Testis (tissue), 2 donors: ENCODE measurements at regions not wholly inside any gene's neighbourhood (a gene's known extent, or its start where the extent isn't known, plus 50 kb on each side); places are given as distances from the start of the nearest gene placed in this dataset.

Source experiments
- DNase-seq: peaks from one replicate; pipeline ENCODE4 v3.0.0-alpha.2; 2019
- H3K27ac ChIP-seq, 2 donors: fragments of 200-600 bp; sonication (generic); one replicate each; pipeline ENCODE4 v1.5.1; 2019
- H3K27me3 ChIP-seq: fragments of 200-600 bp; sonication (generic); one replicate; pipeline ENCODE4 v1.5.1; 2019
- H3K36me3 ChIP-seq: fragments of 200-600 bp; sonication (generic); one replicate; pipeline ENCODE4 v1.5.1; 2017; ENCODE audit warnings: low read depth; ENCODE audit errors: missing control alignments
- H3K4me1 ChIP-seq: fragments of 200-600 bp; sonication (generic); one replicate; pipeline ENCODE4 v1.5.1; 2019
- H3K4me3 ChIP-seq, 2 donors: fragments of 200-600 bp; sonication (generic); one replicate each; pipeline ENCODE4 v1.5.1; 2017 to 2019
- H3K9me3 ChIP-seq: fragments of 200-600 bp; sonication (generic); one replicate; pipeline ENCODE4 v1.5.1; 2017
- POLR2A ChIP-seq: fragments of 450-650 bp; IDR thresholded peaks from one replicate; pipeline ENCODE4 v1.6.1; 2017; ENCODE audit warnings: antibody characterized with exemption, mild to moderate bottlenecking, moderate library complexity
- WGBS, 2 donors: methylation state at CpG; one replicate each; pipeline ENCODE4 v1.1.5; 2018; 5-methylcytosine and 5-hydroxymethylcytosine counted together
- intact Hi-C: fragments of 100-400 bp; cut with DNase I; formaldehyde crosslinking; loops from one replicate; pipeline ENCODE4 v1.15.1; 2023; ENCODE audit warnings: low total_unique reads
- TF ChIP-seq, protein P1 (sequence below), 3 experiments: fragments of 450-650 bp in 2 of 3; fragments of 200-600 bp in 1 of 3; sonication (generic) in 1 of 3; IDR thresholded peaks; one replicate each; pipeline ENCODE4 v1.5.1; 2016 to 2019; ENCODE audit warnings: antibody characterized with exemption in 3 of 3, mild to moderate bottlenecking in 2 of 3, moderate library complexity in 1 of 3

DNA sequence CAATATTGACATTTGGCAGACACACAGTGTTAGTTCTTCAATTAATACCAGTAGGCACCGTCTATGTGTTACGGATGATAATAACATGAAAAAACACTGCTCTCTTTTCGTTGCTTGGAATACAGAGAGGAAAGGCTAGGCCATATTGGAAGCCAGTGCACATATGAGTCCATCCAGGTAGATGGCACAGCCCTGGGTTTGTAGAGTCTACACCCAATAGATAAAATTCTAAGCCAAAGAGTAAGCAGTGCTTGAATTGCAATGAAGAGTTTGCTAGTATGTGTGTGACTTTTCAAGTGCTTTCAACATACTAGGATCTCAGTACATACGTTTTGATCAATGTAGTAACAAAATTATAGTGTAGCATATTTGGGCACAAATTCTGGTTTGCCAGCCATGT, 243.3 kb upstream of the AVPR1A start:
- no peak overlapping the region for H3K27ac ChIP-seq
- no peak overlapping the region for H3K4me3 ChIP-seq
- DNase-seq, result no peak
- WGBS, 2 donors, result 73 to 79% methylated on average over 4 of the region's 4 CpGs
- no peaks in the 10 kb centered on the region for H3K9me3 ChIP-seq
- no peaks in the 10 kb centered on the region for H3K27me3 ChIP-seq
- intact Hi-C loops, result no loop called here
- no peaks in the 10 kb centered on the region for H3K36me3 ChIP-seq
- H3K4me1 ChIP-seq, result no peaks in the 10 kb centered on the region
- TF ChIP-seq, protein P1, sequence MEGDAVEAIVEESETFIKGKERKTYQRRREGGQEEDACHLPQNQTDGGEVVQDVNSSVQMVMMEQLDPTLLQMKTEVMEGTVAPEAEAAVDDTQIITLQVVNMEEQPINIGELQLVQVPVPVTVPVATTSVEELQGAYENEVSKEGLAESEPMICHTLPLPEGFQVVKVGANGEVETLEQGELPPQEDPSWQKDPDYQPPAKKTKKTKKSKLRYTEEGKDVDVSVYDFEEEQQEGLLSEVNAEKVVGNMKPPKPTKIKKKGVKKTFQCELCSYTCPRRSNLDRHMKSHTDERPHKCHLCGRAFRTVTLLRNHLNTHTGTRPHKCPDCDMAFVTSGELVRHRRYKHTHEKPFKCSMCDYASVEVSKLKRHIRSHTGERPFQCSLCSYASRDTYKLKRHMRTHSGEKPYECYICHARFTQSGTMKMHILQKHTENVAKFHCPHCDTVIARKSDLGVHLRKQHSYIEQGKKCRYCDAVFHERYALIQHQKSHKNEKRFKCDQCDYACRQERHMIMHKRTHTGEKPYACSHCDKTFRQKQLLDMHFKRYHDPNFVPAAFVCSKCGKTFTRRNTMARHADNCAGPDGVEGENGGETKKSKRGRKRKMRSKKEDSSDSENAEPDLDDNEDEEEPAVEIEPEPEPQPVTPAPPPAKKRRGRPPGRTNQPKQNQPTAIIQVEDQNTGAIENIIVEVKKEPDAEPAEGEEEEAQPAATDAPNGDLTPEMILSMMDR (IDR thresholded peaks at IDR 0.05), result no peak
- TF ChIP-seq POLR2A, result no peak

DNA sequence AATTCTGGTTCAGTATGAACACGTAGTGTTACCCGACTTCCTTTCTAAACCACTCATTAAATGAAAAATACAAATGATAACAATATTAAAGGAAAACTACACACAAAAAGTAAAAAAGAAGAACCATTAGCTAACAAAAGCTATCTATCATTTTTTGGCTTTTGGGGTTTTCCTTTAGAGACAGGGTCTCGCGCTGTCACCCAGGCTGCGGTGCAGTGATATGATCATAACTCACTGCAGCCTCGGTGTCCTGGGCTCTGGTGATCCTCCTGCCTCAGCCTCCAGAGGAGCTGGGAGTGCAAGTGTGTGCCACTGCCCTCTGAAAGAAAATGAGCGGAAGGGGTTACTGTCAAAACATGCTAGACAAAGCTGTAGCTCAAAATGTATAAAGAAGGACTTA, 238.2 kb upstream of the AVPR1A start:
- intact Hi-C loops, result no loop called here
- 80 to 83% methylated on average over 7 of the region's 7 CpGs for WGBS, 2 donors

DNA sequence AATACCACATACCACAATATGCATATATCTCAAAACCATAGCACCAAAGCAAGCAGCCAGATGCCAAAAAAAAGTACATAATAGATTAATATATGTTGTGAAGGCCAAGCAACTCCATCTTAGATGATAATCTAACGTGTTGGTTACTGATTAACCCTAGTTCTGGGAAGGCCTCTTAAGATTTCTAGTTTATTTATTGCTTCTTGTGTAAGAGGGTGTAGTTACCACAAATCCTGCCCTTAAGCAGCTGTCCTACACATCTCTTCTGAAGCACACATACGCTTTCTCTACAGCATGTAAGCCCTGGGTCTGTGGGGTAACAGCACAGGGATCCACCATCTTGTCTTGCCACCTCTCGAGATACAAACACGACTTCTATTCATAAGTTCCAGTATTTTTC, 236.8 kb upstream of the AVPR1A start:
- DNase-seq, result no peak
- Histone ChIP-seq H3K9me3 (no peaks in the 10 kb centered on the region), H3K36me3 (no peaks in the 10 kb centered on the region), H3K27me3 (no peaks in the 10 kb centered on the region), H3K27ac (no peak overlapping the region), H3K4me1 (no peaks in the 10 kb centered on the region), H3K4me3 (no peak overlapping the region)
- intact Hi-C loops, result no loop called here
- TF ChIP-seq, protein P1 (IDR thresholded peaks at IDR 0.05), result no peak
- TF ChIP-seq POLR2A, result no peak
- WGBS, 2 donors, result 81 to 90% methylated on average over 4 of the region's 4 CpGs

More for the DNA sequence above, 238.2 kb upstream of the AVPR1A start:
- Histone ChIP-seq H3K4me3 (no peak overlapping the region), H3K36me3 (no peaks in the 10 kb centered on the region), H3K9me3 (no peaks in the 10 kb centered on the region), H3K27me3 (no peaks in the 10 kb centered on the region), H3K27ac (no peak overlapping the region), H3K4me1 (no peaks in the 10 kb centered on the region)
- TF ChIP-seq, protein P1 (IDR thresholded peaks at IDR 0.05), result no peak
- no peak for TF ChIP-seq POLR2A
- DNase-seq, result no peak

DNA sequence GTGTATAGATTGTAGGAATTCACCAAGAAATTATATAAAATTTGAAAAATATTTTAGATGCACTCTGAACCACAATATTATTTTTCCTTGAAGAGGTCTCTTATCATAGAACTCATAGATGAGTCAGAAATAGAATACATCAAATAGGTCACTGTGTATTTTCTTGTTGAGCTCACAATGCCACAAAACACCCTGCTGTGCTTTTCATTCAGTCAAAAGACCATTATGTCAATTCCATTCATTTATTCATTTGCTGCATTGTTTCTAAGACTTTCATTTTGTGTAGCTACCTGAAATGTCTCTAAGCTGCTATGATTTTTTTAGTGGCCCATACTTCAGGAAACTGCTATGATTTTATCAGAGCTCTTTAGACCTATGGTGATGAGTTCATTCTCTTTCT, 231.9 kb upstream of the AVPR1A start:
- H3K9me3 ChIP-seq, result no peaks in the 10 kb centered on the region
- no peaks in the 10 kb centered on the region for H3K36me3 ChIP-seq
- H3K4me3 ChIP-seq, result no peak overlapping the region
- intact Hi-C loops, result no loop called here
- no peaks in the 10 kb centered on the region for H3K27me3 ChIP-seq
- no peaks in the 10 kb centered on the region for H3K4me1 ChIP-seq
- H3K27ac ChIP-seq, result no peak overlapping the region
- DNase-seq, result no peak
- TF ChIP-seq, protein P1 (IDR thresholded peaks at IDR 0.05), result no peak
- no peak for TF ChIP-seq POLR2A

DNA sequence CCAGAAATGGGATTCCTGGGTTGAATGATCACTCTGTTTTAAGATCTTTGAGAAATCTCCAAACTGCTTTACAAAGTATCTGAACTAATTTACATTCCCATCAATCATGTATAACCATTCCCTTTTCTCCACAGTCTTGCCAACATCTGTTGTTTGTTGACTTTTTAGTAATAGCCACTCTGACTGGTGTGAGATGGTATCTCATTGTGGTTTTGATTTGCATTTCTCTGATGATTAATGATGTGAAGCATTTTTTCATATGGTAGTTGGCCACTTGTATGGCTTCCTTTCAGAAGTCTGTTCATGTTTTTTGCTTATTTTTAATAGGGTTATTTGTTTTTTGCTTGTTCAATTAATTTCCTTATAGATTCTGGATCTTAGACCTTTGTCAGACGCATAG, 211.8 kb upstream of the AVPR1A start:
- Histone ChIP-seq H3K9me3 (no peaks in the 10 kb centered on the region), H3K4me1 (no peaks in the 10 kb centered on the region), H3K36me3 (no peaks in the 10 kb centered on the region), H3K27me3 (no peaks in the 10 kb centered on the region), H3K27ac (no peak overlapping the region), H3K4me3 (no peak overlapping the region)
- TF ChIP-seq, protein P1 (IDR thresholded peaks at IDR 0.05), result no peak
- TF ChIP-seq POLR2A, result no peak
- WGBS, 2 donors, result 90 to 93% methylated on average over 1 of the region's 1 CpG
- no peak for DNase-seq
- intact Hi-C loops, result no loop called here
